NCI-H82 (cell line): ENCODE measurements at regions not wholly inside any gene's neighbourhood (a gene's known extent, or its start where the extent isn't known, plus 50 kb on each side); places are given as distances from the start of the nearest gene placed in this dataset.
"Not testable (repeated sequence)": the region's sequence is repeated elsewhere in the genome, so short reads cannot be mapped to it uniquely, and the experiment has no call there.

Source experiments
- DNase-seq: peaks from one replicate; lab custom pipeline; 2025; lab: John Stamatoyannopoulos, UW

DNA sequence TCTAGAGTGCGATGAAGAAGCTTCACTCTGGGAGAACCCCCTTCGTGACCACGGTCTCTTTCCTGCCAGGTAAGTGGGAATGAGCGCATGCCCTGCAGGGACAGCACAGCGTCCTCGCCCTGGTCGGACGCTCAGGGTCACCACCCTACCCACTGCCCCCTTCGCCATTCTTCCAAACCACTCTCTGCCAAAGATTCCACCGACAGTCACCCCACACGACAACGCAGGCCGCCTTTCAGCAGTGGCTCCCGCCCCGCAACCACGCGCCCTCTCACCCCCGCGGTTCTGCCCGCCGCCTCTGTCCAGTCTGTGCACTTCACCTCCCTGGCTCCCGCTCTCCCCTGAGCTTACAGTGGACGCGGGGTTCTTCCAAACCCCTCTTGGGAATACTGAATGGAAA lies 82.3 kb upstream of the FCGR1A start:
- not testable (repeated sequence) for DNase-seq

- DNase-seq = not testable (repeated sequence)
Measured at GRCh38 chr1:149700677-149701567, 81.6 kb upstream of the FCGR1A start.

GRCh38 chr1:149708192-149708853 lies 74.2 kb upstream of the FCGR1A start:
- peak; percentile 73 for DNase-seq

GRCh38 chr1:149711651-149712050 lies 70.8 kb upstream of the FCGR1A start:
- DNase-seq = not testable (repeated sequence)

DNA sequence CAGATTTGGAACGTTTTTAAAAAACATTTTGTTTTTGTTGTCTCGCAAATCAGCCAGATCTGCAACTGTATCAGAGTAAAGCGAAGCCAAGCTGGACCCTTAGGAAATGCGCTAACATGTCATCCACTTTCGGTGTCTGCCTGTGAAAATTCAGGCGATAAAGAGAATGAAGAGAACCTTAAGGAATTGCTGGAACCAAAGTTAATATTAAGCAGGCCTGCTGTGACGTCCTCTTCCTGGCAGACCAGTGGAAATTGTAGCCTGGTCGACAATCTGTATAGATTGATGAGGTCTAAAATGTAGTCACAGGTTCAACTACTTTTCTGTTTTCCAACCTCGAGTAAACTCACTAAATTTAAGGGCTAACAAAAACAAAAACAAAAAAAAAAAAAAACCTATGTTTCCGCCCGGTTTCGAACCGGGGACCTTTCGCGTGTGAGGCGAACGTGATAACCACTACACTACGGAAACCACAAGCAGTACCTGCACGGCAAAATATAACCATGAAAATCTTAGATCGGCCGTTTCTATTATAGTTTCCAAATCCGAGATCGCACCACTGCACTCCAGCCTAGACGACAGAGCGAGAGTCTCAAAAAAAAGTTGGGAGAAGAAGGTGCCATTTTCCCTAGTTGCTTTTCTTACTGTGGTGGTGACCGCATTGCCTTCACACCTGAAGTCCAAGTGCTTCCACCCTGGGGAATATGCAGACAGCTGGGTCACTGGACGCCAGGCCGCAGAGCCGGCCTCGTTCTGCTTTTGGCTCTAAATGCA lies 70.2 kb upstream of the FCGR1A start:
- DNase-seq = peak; percentile 73

DNA sequence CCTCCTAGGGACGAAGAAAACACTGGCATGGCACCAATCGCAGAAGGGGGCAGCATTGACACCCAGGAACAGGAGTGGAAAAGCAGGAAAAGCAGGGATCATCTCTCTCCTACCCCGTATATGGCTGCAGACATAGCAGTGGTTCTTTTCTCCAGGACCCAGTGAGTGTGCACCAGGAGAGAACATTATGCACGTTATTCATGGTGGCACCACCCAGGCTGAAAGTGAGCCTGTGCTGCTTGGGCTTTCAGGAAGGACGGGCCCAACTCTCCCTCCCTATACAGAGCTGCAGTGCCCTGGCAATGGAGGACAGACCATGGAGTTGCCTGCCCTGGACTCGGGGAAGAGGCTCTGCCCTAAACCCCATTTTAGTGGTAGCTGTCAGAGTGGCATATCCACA lies 69.0 kb upstream of the FCGR1A start:
- DNase-seq = not testable (repeated sequence)

- DNase-seq = not testable (repeated sequence)
Measured at GRCh38 chr1:149713952-149714351, 68.5 kb upstream of the FCGR1A start.

- not testable (repeated sequence) for DNase-seq
Measured at GRCh38 chr1:149724618-149725302, 57.7 kb upstream of the FCGR1A start.

GRCh38 chr1:149726688-149727087 lies 55.8 kb upstream of the FCGR1A start:
- not testable (repeated sequence) for DNase-seq

DNA sequence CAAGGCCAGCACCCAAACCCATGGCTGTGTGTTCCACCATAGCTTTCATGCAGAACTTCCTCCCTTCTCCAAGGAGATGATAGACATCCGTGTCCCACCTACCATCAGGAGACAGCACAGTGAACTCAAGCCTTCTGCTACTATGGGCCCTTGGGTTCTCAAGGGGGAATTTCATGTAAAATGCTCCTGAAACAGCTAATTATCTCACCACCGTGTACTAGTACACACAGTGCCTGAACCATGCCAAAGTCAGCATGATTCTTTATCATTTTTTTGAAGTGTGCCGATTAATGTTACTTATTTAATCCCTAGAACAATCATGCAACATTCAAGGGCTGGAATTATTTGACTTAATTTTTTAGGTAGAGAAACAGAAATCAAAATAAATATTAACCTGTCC lies 53.9 kb upstream of the FCGR1A start:
- not testable (repeated sequence) for DNase-seq
